Fibroblast of upper back skin (primary cell): ENCODE measurements at regions not wholly inside any gene's neighbourhood (a gene's known extent, or its start where the extent isn't known, plus 50 kb on each side); places are given as distances from the start of the nearest gene placed in this dataset.
"Not testable (repeated sequence)": the region's sequence is repeated elsewhere in the genome, so short reads cannot be mapped to it uniquely, and the experiment has no call there.

Source experiments
- DNase-seq: peaks from one replicate; pipeline ENCODE4 v3.0.0-alpha.2; 2013

DNA sequence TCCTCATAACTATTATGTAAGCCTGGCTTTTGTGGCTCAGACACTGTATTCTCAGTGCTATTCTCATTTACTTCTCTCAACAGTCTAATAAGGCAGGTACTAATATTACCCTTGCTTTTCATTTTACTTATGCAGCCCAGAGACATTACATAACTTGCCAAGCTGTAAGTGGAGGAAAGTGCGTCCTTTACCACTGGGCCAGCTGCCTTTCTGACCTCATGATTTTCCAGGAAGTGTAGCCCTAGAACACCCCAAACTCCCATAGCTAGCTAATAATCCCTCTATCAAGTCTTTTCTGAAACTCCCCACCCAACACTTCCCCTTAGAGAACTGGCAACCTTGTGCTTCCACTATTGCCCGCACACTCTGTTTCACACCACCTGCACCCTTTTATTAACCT, 192.9 kb upstream of the HMHB1 start:
- no peak for DNase-seq

DNA sequence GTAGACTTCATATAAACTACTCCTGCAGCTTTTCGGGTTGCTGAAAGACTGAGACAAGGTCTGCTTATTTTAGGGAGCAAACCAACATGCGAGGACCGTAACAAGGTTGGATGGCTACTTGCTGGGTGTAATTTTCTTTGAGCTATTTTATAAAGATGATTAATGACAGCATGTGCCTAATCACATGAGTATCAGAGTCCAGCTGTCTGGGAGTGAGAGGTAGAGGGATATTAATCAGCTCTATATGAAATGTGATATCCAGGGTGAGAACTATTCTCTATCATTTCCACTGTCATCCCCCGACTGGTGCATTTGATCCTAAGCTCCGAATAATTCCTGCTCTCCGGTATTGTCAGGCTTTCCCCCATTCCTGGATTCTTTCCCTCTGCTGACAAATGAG, 193.8 kb upstream of the HMHB1 start:
- no peak for DNase-seq

DNA sequence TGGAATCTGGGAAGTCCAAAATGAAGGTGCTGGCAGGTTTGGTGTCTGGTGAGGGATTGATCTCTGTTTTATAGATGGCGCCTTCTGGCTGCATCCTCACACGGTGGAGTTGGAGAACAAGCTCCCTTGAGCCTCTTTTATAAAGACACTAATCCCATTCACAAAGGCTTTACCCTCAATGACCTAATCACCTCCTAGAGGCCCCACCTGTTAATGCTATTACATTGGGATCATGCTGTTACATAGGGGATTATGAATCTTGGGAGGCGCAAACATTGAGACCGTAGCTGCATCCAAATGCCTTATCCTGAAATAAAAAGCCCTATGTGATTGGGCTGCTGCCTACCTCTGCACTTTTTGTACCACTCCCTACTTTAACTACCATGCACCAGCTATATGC, 197.1 kb upstream of the HMHB1 start:
- DNase-seq, result no peak

DNA sequence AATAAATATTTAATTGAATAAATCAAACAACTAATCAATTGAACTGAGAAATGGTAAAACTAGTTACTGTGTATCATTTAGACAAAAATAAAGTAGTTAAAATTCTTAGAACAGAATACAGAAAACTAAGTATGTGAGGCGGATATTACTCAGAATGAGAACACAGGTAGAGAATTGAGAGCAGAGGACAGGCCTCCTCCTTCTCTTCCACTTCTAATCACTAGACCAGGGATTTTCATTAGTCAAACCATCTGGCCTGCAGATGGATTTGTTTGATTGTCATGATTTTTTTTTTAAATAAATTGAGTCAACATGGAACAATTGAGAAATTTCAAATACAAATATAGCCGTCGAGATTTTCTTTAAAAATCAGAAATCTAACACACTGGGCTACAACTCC, 198.6 kb upstream of the HMHB1 start:
- no peak for DNase-seq

DNA sequence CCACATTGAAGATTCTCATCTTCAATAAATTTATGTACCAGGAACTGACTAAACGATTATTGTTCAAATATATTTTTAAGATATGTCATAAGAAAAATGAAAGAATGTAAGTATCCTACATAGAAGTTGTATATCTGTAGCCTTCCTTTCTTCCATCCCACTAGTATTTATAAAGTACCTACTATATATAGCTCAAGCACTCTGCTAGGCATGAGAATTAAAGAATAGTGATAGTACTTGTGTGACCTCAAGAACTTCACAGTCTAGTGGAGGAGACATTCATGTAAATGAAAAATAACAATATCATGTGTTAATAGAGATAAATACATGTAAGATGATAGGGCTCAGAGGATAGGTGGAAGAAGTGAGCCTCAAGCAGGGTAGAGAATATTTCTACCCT, 201.0 kb upstream of the HMHB1 start:
- no peak for DNase-seq

DNA sequence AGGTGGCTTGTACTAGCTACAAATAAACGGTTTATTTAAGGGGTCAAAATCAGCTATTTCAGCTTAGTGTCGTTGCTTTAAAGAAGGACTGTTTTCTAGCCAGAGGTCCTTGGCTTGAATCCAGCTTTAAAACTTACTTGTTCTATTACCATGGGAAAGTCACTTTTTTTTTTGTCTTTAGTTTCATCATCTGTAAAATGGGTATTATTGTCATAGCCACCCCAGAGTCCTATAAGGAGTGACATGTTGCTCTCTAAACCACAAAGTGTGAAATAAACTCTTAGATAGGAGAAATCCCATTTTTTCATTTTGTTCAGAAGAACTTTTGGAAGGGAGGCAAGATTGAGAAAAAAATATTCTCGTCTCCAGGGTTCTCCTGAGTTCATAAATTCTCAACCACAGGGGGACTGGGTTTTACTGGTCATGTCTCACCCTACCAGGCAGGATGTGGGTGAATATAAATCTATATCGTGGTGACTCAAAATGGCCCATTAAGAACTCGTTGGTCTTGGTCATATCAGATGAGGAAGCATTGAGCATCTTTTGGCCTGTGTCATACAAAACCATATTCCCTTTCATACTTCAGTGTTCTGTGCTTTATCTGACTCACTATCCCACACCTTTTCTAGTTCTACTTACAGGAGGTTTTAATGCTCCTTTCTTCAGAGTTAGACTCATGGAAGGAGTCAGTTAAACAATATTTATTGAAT, 202.7 kb upstream of the NR3C1 start:
- DNase-seq, result peak; percentile 61

DNA sequence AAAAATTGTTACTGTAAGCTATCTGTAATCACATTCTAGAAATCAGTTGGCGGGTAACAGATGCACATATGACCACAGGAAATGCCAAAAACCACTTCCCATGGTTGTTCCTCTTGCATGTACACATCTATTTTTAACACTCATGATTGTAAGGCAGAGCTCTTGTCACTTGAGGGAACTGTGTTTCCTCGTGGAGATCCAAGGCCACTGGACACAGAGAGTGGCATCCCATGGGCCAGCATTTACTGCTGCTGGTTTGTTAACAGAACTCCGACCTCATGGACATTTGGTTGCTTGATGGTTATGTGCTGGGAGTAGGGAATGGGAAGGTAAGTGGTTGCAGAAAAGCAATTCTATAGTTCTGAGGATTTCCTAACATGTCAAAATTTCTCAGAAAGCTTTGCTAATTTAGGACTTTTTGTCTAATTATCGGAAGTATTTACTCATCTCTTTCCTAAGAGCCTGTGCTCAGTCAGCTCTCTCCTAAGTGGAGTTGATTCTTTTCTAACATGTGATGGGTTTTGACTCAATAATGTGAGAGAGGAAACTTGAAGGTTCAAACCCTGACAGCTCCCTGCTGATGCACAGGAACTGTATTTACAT, 202.0 kb upstream of the NR3C1 start:
- peak; percentile 44 for DNase-seq

DNA sequence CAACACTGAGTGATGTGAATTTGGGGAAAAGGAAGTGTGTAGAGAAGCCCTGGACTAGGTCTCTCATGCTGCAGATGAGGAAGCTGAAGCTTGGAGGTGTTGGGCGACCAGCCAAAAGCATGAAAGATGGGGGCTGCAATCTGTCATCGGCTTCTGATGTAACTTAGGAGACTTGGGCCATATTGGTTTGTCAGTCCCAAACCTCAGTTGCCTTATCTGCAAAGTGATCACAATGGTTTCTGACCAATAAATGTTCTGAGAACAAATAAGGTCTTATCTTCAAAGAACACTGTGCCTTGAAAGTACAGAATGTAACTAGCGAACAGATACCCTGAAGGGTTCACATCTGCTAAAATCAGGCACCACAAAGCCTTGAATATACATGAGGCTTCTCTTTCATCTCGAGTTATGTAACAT, 198.4 kb upstream of the NR3C1 start:
- no peak for DNase-seq

DNA sequence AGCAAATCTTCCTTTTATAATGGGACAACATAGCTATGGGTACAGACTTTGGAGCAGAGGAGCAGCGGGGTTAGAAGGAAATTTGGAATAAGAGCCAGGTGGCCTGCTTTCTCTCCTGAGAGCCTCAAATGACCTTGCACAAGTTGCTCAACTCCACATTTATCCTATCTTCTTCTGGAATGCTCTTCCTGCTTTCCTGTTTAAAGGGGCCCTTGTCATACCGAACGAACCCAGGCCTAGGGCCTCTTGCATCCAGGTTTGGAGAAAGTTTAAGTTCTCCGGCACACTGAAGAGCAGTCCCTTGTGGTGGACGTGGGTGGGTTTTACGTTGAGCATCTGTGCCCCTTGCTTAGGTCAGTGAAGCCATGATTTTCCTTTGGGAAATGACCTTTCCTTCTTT, 197.9 kb upstream of the NR3C1 start:
- DNase-seq, result no peak

DNA sequence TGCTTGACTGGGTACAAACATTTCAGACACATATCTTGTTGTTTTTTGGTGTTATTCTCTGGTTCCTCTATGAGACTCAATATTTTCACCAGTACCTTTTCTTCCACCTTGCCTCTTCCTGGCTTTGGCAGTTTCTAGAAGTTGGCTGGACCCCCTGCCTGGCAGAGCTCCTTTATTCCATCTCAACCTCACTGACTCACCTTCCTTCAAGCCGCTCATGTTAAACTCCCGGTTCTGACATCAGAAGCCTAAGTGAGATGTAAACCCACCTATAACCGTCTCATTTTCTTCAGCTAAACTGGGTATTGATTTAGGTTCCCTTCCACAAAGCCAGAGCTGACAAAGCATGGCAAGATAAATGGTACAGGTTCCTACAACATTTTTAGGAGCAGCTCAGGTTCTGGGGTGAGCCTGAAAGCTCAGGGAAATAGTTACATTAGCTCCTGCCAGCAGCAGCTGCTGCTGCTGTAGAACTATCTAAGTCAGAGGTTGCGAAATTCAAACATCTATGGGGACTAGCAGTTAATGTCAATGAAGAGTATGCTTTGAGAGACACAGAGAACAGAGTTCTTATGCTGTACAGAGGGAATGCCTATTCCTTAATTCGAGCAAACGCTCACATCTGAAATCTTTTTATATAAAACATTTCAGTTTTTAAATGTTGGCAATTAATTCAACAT, 197.1 kb upstream of the NR3C1 start:
- DNase-seq, result peak; percentile 51

DNA sequence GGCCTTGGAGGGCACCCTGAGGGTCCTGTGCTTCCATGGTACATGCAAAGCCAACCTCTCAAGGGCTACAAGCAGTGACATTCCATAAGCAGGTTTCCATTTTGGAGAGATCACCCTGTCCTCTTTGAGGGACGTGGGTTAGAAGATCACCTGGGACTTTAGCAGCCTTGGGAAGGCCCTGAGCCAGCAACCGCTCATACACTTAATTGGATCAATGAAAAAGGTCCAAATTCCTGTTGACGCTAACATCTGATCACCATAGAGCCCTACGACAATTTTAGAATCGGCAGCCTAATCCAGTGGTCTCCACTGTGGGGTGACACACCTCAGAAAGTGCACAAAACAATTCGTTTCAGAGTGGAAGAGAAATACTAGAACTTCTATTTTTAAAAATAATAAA, 196.0 kb upstream of the NR3C1 start:
- DNase-seq, result no peak

DNA sequence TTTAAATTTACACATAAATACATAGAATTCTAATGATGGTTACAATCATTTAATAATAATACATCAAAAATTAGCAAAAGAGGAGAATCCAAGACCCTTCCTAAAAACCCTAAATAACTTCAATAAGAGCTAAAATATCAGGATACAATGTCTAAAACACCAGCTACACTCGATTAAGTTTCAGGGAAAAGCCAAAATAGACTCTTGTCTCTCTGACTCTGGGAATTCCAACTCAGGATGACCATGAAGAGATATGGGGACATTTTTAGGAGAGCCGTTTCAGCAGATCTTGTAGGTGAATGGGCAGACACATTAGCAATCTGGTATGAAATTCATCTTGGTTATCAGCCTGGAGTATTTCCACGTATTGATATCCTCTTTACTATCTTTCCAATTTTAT, 193.3 kb upstream of the NR3C1 start:
- DNase-seq, result no peak

DNA sequence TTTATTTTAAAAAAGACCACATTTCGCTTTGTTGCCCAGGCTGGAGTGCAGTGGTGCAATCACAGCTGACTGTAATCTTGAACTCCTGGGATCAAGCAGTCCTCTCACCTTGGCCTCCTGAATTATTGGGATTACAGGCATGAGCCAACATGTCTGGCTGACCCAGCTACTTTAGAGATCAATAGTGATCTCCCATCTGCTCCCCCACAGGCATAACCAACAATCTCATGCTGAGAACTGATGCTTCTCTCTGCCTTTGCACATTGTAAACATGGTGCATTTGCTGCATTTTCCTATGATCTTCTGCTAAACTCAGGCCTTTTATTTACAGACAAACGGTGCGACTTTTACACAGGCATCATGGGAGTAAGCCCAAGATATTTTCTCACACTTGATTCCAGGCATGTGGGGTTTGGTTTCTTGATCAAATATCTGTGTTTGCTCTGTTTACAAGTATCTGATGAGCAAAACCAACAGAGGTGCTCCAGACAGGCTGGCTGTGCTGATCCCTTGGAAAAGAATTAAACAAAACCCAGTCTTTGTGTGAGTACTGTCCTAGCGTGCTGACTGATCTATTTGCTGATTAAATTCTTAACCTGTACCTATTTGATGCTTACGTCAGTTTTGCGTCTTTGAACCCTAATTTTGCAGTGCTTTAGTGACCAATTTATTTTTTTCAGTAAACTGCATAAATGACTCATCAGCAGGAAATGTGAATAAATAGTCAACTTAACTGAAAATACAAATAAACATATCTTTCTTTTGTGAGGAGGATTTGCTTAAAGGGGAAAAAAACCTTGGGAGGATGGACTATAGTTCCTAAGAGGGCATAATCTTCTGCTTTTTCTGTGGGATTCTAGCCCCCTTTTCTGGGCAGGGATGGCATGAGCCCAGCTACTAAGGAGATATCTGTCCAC, 191.7 kb upstream of the NR3C1 start:
- DNase-seq, result no peak

DNA sequence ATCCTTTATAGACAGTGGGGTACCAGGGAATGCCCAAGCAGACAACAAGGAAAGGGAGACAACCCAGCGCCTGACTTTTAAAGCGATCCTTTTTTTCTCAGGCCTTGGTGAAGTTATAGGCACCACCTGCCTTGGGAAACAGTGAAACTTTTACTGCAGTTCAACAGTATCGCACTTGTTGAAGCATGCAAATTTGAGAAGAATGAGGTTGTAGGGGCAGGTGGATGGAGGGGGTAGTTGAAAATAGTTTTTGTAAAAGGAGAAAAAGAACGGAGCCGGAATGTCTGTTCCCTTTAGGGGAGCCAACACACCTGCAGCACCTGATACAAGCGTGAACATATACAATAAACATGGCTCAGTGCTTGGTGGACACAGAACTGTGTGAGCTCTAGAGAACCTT, 190.2 kb upstream of the NR3C1 start:
- DNase-seq, result no peak

DNA sequence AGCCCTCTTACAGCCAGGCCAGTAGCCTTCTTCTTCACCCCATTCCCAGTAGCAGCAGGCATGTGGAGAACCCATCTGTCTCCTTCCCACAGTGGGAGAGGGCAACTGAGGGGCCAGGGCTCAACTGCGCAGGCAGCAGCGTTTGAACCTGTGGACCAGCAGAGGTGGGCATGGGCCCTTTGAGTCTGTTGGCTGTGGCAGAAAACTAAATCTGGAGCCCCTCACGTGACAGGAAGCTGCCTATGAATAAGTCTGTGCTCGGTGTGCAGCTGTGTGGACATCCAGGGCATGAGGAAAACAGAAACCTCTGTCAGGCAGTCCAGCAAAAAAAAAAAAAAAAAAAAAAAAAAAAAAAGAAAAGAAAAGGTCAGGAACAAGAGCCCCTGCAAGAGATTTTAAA, 189.2 kb upstream of the NR3C1 start:
- DNase-seq, result no peak

DNA sequence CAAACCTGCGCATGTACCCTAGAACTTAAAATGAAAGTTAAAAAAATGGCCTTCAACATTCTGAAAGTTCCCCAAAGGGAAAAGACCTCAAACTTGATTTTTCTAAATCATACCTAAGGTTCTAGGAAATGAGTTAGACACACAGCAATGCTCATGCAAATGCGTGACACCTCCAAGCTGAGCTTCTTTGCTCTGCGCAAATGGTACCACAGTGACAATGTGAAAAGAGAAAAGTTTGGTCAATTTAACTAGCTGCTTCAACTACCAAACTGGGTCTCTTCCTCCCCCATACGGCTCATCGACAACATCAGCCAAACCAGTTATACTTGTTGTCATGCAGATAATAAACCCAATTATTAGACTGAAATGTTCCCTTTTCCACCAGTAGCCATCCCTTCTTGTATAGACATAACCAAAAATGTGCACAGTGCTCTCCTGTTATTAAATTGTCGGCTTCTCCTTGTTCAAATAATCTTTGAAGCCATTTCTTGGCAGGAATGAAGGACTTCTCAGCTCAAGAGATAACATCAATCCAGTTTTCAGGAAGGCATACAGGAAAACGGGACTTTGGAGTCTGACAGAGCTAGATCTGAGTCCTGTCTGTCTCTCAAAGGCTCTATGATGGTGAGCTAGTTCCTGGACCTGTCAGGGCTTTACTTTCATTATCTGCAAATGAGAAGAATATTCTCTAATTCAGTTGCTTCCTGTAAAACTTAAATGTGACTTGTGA, 185.6 kb upstream of the NR3C1 start:
- no peak for DNase-seq

DNA sequence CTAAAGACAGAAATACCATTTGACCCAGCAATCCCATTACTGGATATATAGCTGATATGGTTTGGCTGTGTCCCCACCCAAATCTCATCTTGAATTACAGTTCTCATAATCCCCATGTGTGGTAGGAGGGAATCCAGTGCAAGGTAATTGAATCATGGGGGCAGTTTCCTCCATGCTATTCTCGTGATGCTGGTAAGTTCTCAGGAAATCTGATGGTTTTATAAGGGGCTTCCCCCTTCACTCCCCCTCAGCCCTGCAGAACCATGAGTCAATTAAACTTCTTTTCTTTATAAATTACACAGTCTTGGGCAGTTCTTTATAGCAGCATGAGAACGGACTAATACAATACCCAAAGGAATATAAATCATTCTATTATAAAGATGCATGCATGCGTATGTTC, 184.6 kb upstream of the NR3C1 start:
- DNase-seq, result not testable (repeated sequence)

DNA sequence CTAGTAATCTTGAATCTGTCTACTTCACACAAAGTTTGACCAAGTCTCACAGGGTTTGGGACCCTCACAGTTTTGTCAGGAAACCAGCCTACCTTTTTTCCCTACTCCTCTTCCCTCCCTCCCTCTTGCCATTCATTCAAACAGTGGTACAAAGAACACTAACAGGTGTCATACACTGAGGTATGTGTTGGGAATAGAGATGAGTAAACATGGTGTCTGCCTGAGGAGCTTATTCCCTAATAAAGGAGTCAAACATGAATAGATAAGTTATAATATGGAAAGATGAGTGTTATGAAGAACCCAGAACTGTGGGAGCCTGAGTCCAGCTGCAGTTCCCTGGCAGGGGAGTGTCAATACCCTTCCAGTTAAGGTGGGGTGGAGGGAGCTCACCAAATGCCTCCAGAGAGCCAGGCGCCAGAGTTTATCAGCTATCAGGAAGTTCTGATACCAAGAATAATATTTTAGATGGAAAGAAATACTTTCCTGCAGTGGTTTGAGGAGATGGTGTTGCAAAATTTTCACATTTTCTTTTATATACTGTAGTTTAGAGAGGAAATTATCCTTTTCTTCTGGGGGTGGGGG, 183.4 kb upstream of the NR3C1 start:
- DNase-seq, result no peak

DNA sequence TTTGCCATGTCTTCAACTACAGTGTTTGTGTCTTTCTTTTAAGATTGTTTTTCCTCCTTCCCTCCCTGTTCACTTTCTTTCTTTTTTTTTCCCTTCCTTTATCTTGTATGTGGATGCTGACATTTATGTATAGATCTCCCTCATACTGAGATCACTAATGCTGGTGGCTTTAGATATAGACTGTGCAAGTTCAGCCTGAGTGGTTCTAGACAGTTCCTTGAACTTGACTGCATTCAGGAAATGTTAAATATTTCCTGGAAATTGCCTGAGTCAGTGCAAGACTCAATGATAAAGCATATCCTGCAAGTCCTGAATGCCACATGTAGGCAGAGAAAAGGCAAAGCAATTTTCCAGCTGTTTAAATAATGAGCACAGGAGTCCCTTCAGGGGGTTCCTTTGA, 182.5 kb upstream of the NR3C1 start:
- DNase-seq, result no peak

DNA sequence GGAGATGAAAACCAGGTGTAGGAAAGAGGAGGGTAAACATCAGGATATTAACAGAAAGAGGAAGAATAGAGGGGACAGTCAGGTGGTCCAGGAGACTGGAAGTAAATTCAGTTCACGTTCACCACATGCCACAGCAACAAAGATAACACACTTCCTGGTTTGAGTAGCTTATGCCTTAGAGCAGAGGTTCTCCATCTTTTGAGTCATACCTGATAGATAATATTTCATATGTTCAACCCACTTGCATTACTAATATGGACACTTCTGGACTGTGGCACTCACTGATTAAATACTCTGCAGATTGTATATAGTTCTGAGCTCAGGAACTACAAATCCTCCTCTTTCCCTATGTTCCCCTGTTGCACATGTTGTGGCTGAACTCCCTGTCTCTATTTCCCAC, 179.9 kb upstream of the NR3C1 start:
- DNase-seq, result no peak

DNA sequence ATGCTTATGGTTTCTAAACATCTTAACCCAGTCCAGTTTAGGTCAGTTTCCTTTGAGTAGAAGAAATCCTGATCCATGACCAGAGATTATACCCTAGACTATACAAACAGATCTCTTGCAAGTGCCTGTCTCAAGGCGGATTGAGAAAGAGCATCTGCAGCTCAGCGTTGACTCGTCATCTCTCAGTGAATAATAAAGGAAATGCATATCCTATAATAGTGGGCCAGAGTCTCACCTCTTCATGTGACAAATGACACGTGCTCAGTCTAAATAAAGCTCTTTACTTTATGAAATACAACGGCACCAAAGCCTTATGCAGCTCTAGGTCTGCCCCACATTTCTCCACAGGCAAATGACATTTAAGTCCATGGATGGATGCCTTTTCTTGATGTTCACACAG, 179.4 kb upstream of the NR3C1 start:
- no peak for DNase-seq

DNA sequence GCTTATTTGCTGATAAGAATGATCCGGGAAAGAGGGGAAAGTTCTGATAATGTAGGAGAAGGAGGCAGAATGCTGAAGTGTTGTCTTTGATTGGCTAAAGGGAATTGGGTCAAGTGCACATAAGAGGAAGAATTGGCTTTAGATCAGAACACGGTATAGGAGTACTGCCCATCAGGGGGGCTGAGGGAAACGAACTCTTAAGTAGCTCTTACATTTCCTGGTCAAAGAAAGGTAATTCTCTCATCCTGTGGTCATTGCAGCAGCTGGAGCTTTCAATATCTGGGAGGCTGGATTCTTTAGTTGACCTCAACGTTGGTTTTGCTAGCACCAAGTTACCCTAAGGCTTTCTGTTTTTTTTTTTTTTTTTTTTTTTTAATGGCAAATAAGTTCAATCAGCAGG, 178.7 kb upstream of the NR3C1 start:
- no peak for DNase-seq
